ENCODE measurements at regions not wholly inside any gene's neighbourhood (a gene's known extent, or its start where the extent isn't known, plus 50 kb on each side); places are given as distances from the start of the nearest gene placed in this dataset.
"Not testable (repeated sequence)": the region's sequence is repeated elsewhere in the genome, so short reads cannot be mapped to it uniquely, and the experiment has no call there.

- no peak for DNase-seq (ENCODE audit: low read depth)
- in situ Hi-C loops (cut with HindIII; ENCODE audit: low pct_unique_long_range_greater_than_20kb, low sequenced_read_pairs), result no loop called here
These were observed 144.7 kb upstream of the UST start for GRCh38 chr6:148602136-148602535.

GRCh38 chr6:148608199-148608951 lies 138.5 kb upstream of the UST start:
- in situ Hi-C loops (cut with HindIII; ENCODE audit: low pct_unique_long_range_greater_than_20kb, low sequenced_read_pairs), result no loop called here
- no peak for DNase-seq (ENCODE audit: low read depth)

- no peak for DNase-seq (ENCODE audit: low read depth)
These were observed 135.6 kb upstream of the UST start for GRCh38 chr6:148611213-148611612.

GRCh38 chr6:148612043-148612442 lies 134.8 kb upstream of the UST start:
- DNase-seq (ENCODE audit: low read depth), result no peak
- in situ Hi-C loops (cut with HindIII; ENCODE audit: low pct_unique_long_range_greater_than_20kb, low sequenced_read_pairs), result no loop called here

More at GRCh38 chr6:148611213-148611612, 135.6 kb upstream of the UST start:
- in situ Hi-C loops (cut with HindIII; ENCODE audit: low pct_unique_long_range_greater_than_20kb, low sequenced_read_pairs), result no loop called here

GRCh38 chr6:148614602-148615001 lies 132.2 kb upstream of the UST start:
- in situ Hi-C loops (cut with HindIII; ENCODE audit: low pct_unique_long_range_greater_than_20kb, low sequenced_read_pairs), result no loop called here
- no peak for DNase-seq (ENCODE audit: low read depth)

GRCh38 chr6:148616841-148617240 lies 130.0 kb upstream of the UST start:
- no peak for DNase-seq (ENCODE audit: low read depth)
- in situ Hi-C loops (cut with HindIII; ENCODE audit: low pct_unique_long_range_greater_than_20kb, low sequenced_read_pairs), result no loop called here

- in situ Hi-C loops (cut with HindIII; ENCODE audit: low pct_unique_long_range_greater_than_20kb, low sequenced_read_pairs), result no loop called here
- no peak for DNase-seq (ENCODE audit: low read depth)
These were observed 129.3 kb upstream of the UST start for GRCh38 chr6:148617530-148617929.

GRCh38 chr6:148619891-148620290 lies 126.9 kb upstream of the UST start:
- in situ Hi-C loops (cut with HindIII; ENCODE audit: low pct_unique_long_range_greater_than_20kb, low sequenced_read_pairs), result no loop called here
- no peak for DNase-seq (ENCODE audit: low read depth)

- in situ Hi-C loops (cut with HindIII; ENCODE audit: low pct_unique_long_range_greater_than_20kb, low sequenced_read_pairs), result no loop called here
- DNase-seq (ENCODE audit: low read depth), result no peak
These were observed 126.1 kb upstream of the UST start for GRCh38 chr6:148620579-148621298.

- no peak for DNase-seq (ENCODE audit: low read depth)
- in situ Hi-C loops (cut with HindIII; ENCODE audit: low pct_unique_long_range_greater_than_20kb, low sequenced_read_pairs), result no loop called here
These were observed 121.2 kb upstream of the UST start for GRCh38 chr6:148625609-148626008.

- in situ Hi-C loops (cut with HindIII; ENCODE audit: low pct_unique_long_range_greater_than_20kb, low sequenced_read_pairs), result no loop called here
- no peak for DNase-seq (ENCODE audit: low read depth)
These were observed 118.6 kb upstream of the UST start for GRCh38 chr6:148628251-148628650.

GRCh38 chr6:148629181-148629580 lies 117.6 kb upstream of the UST start:
- DNase-seq (ENCODE audit: low read depth), result no peak
- in situ Hi-C loops (cut with HindIII; ENCODE audit: low pct_unique_long_range_greater_than_20kb, low sequenced_read_pairs), result no loop called here

- no peak for DNase-seq (ENCODE audit: low read depth)
- in situ Hi-C loops (cut with HindIII; ENCODE audit: low pct_unique_long_range_greater_than_20kb, low sequenced_read_pairs), result no loop called here
These were observed 117.0 kb upstream of the UST start for GRCh38 chr6:148629592-148630465.

GRCh38 chr6:148635070-148635743 lies 111.6 kb upstream of the UST start:
- DNase-seq (ENCODE audit: low read depth), result no peak
- in situ Hi-C loops (cut with HindIII; ENCODE audit: low pct_unique_long_range_greater_than_20kb, low sequenced_read_pairs), result no loop called here

- in situ Hi-C loops (cut with HindIII; ENCODE audit: low pct_unique_long_range_greater_than_20kb, low sequenced_read_pairs); DNase-seq (ENCODE audit: low read depth): not testable (repeated sequence)
These were observed 105.0 kb upstream of the UST start for GRCh38 chr6:148641836-148642235.

- in situ Hi-C loops (cut with HindIII; ENCODE audit: low pct_unique_long_range_greater_than_20kb, low sequenced_read_pairs); DNase-seq (ENCODE audit: low read depth): not testable (repeated sequence)
These were observed 103.6 kb upstream of the UST start for GRCh38 chr6:148643208-148643607.

GRCh38 chr6:148645049-148645448 lies 101.8 kb upstream of the UST start:
- DNase-seq (ENCODE audit: low read depth); in situ Hi-C loops (cut with HindIII; ENCODE audit: low pct_unique_long_range_greater_than_20kb, low sequenced_read_pairs): not testable (repeated sequence)

GRCh38 chr6:148648754-148649453 lies 97.9 kb upstream of the UST start:
- DNase-seq (ENCODE audit: low read depth), result no peak
- in situ Hi-C loops (cut with HindIII; ENCODE audit: low pct_unique_long_range_greater_than_20kb, low sequenced_read_pairs), result no loop called here
